Astrocyte of the cerebellum (primary cell): ENCODE measurements at regions not wholly inside any gene's neighbourhood (a gene's known extent, or its start where the extent isn't known, plus 50 kb on each side); places are given as distances from the start of the nearest gene placed in this dataset.

Experiments
- DNase-seq: peaks from one replicate; pipeline ENCODE4 v3.0.0-alpha.2; 2011; ENCODE audit warnings: low read depth
- H3K4me3 ChIP-seq: 2 replicates; pipeline ENCODE4 v1.5.1; 2011; ENCODE audit warnings: mild to moderate bottlenecking, low read depth, low read length, moderate library complexity
- in situ Hi-C: cut with HindIII; loops from 2 replicates; pipeline ENCODE4 v1.10.0; 2017; ENCODE audit warnings: low sequenced_read_pairs
- TF ChIP-seq, protein P1 (sequence below): IDR thresholded peaks from 2 replicates; pipeline ENCODE4 v1.5.1; 2012; ENCODE audit warnings: low read length, low read depth, moderate library complexity, mild to moderate bottlenecking; ENCODE audit errors: missing control alignments

DNA sequence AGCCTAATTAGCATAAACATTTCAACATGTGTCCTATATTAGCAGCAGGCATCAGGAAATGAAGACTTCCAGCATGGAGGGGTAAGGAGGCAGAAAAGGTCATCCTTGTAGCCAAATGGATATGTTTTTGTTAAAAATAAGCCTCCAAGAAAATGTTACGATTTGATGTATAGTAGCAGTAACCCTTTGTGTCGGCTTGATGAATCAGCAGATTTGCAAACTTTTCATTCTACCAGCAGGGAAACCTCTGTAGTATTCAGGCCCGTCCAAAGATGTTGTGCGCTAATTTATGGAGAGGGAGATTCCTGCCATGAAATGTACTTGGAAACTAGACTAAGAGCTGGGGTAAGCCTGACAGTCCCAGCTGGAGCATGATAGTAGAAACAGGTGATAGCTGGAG lies 780.8 kb upstream of the KLHL29 start:
- TF ChIP-seq, protein P1, sequence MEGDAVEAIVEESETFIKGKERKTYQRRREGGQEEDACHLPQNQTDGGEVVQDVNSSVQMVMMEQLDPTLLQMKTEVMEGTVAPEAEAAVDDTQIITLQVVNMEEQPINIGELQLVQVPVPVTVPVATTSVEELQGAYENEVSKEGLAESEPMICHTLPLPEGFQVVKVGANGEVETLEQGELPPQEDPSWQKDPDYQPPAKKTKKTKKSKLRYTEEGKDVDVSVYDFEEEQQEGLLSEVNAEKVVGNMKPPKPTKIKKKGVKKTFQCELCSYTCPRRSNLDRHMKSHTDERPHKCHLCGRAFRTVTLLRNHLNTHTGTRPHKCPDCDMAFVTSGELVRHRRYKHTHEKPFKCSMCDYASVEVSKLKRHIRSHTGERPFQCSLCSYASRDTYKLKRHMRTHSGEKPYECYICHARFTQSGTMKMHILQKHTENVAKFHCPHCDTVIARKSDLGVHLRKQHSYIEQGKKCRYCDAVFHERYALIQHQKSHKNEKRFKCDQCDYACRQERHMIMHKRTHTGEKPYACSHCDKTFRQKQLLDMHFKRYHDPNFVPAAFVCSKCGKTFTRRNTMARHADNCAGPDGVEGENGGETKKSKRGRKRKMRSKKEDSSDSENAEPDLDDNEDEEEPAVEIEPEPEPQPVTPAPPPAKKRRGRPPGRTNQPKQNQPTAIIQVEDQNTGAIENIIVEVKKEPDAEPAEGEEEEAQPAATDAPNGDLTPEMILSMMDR: no peak
- DNase-seq: no peak
- in situ Hi-C loops: no loop called here
- no peak overlapping the region for H3K4me3 ChIP-seq

DNA sequence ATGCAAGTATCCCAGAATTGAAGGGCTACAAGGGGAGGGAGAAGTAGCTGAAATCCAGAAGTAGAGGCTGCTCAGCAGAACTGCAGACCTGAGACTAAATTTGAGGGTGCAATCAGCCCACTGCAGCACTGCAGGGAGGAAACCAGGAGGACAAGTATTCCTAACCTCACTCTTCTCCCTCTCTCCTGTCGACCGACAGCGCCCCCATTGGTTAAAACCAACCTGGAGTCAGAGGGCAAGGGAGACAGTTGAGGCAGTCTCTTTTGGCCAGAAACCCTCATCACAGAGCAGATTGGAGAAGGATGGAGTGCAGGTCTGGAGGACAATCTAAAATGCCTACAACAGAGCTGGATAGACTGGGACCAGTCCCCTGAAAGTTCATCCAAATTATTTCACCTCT lies 768.9 kb upstream of the KLHL29 start:
- no peak for DNase-seq
- no peak overlapping the region for H3K4me3 ChIP-seq
- in situ Hi-C loops: no loop called here
- TF ChIP-seq, protein P1: no peak

DNA sequence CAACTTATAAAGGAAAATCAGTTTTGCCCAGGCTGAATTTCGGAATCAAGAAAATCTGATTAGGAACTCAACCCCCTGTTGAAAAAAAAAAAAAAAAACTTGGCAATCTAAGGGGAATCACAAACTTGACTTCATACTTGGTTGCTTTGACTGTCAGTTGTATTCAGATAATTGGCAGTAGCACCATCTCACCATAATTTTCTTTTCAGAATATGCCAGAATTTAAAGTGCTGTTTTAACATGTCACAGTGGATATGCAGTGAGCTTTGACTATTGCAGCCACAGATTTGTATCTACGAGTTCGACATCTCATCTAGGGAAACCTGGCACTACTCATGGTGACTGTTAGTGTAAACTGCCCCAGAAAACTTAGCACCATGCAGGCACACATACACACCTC lies 761.4 kb upstream of the KLHL29 start:
- TF ChIP-seq, protein P1: no peak
- no peak for DNase-seq
- no peak overlapping the region for H3K4me3 ChIP-seq
- in situ Hi-C loops: no loop called here

DNA sequence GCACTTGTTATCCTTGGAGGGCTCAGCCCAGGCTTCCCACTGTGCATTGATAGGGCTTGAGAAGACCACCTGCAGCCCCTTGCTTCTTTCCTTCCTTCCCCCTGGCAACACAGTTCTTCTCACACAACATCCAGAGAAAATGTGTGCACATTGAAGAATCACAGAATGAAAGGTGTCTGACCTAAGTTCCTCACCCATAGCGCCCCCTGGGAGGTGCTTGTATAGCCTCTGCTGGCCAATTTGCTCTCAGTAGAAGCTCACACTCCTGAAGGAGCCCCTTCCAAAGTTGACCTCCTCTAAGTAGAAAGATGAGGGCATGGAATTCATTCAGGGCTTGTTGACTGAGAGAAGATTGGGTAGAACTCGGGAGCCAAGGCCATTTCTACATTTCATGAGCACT lies 758.4 kb upstream of the KLHL29 start:
- DNase-seq: no peak
- H3K4me3 ChIP-seq: no peak overlapping the region
- in situ Hi-C loops: no loop called here
- TF ChIP-seq, protein P1: no peak

DNA sequence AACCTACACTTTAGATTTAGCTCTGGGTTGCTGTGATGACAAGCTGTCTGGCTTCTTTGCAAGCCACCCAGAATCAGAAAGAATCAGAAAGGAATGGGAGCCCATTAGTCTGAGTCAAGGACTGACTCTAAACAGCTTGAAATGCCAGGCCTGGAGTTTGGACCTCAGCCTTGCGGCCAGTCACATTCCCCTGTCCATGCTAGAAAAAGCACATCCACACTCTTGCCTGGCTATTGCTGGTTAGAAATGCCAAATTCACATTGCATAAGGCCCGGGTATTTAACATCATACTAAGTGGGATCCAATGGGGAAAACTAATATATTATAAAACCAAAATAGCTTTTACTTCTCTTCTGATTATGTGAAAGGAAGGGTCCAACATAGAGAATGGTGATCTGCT lies 756.8 kb upstream of the KLHL29 start:
- TF ChIP-seq, protein P1: no peak
- H3K4me3 ChIP-seq: no peak overlapping the region
- in situ Hi-C loops: no loop called here
- DNase-seq: no peak

DNA sequence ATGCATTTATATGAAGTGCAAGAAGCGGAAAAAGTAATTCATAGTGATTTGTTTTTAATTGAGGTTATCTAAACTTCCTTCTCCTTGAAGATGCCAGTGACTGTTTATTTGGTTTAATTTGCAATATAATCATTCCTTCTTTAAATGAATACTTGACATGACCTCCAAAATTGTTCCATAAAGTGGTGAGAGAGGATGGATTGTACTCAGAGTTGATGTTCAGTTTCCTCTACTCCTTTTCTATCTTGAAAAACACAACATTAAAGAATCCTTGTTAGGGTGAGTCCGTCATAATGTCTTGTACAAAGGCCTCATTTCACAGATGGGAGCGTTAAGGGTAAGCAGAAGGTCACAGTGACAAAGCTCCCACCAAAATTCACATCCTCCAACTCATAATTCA lies 756.1 kb upstream of the KLHL29 start:
- in situ Hi-C loops: no loop called here
- no peak overlapping the region for H3K4me3 ChIP-seq
- TF ChIP-seq, protein P1: no peak
- DNase-seq: no peak

DNA sequence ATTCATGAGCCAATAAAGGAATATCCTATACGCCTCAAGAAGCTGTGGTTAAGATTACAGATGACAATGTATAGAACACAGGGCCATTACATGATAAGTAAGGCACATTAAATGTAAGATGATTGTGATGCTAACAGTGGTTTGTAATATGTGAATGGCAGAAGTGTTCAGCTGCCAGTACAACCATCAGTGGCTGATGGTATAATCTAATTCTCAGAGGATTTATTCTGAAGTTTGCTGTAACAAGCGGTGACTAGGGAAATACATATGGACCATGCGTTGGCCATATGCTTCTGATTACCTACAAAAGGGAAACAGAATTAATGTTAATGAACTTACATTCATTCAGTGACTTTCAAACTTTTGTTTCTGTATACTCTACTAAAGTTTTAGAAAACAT lies 750.8 kb upstream of the KLHL29 start:
- TF ChIP-seq, protein P1: no peak
- in situ Hi-C loops: no loop called here
- no peak overlapping the region for H3K4me3 ChIP-seq
- no peak for DNase-seq
